Mesenchymal stem cell (in vitro differentiated cells and primary cell): ENCODE measurements at regions not wholly inside any gene's neighbourhood (a gene's known extent, or its start where the extent isn't known, plus 50 kb on each side); places are given as distances from the start of the nearest gene placed in this dataset.

Source experiments
- DNase-seq: peaks from one replicate; pipeline ENCODE4 v3.0.0-alpha.2; 2013
- H2AFZ ChIP-seq: one replicate; pipeline ENCODE4 v1.6.1; 2013; ENCODE audit warnings: low read depth, mild to moderate bottlenecking, control low read depth, inconsistent platforms, low read length, moderate library complexity
- H2AK5ac ChIP-seq: 2 replicates; pipeline ENCODE4 v1.6.1; 2013; ENCODE audit warnings: low read length, moderate library complexity, mild to moderate bottlenecking, inconsistent platforms; ENCODE audit not compliant: severe bottlenecking
- H2BK120ac ChIP-seq: one replicate; pipeline ENCODE4 v1.6.1; 2013; ENCODE audit warnings: low read depth, mild to moderate bottlenecking, inconsistent platforms, low read length, moderate library complexity
- H2BK12ac ChIP-seq, 2 experiments: one replicate each; pipeline ENCODE4 v1.6.1; 2013; ENCODE audit warnings: inconsistent platforms in 2 of 2, low read length in 2 of 2, mild to moderate bottlenecking in 2 of 2, moderate library complexity in 2 of 2, control low read depth in 1 of 2
- H2BK15ac ChIP-seq: one replicate; pipeline ENCODE4 v1.6.1; 2013; ENCODE audit warnings: mild to moderate bottlenecking, low read depth, inconsistent platforms; ENCODE audit not compliant: poor library complexity, severe bottlenecking
- H2BK5ac ChIP-seq: 2 replicates; pipeline ENCODE4 v1.6.1; 2013; ENCODE audit warnings: low read depth, mild to moderate bottlenecking, low read length, control low read depth, inconsistent platforms; ENCODE audit not compliant: poor library complexity, severe bottlenecking
- H3K14ac ChIP-seq, 2 experiments: one replicate each; pipeline ENCODE4 v1.6.1; 2013; ENCODE audit warnings: inconsistent platforms in 2 of 2, low read length in 2 of 2, control low read depth in 1 of 2, mild to moderate bottlenecking in 1 of 2, moderate library complexity in 1 of 2
- H3K18ac ChIP-seq, 2 experiments: one replicate each; pipeline ENCODE4 v1.6.1; 2013; ENCODE audit warnings: inconsistent platforms in 2 of 2, low read length in 2 of 2, control low read depth in 1 of 2, low read depth in 1 of 2, mild to moderate bottlenecking in 1 of 2
- H3K23ac ChIP-seq, 2 experiments: one replicate each; pipeline ENCODE4 v1.6.1; 2013; ENCODE audit warnings: inconsistent platforms in 2 of 2, low read length in 2 of 2, mild to moderate bottlenecking in 2 of 2, moderate library complexity in 2 of 2, control low read depth in 1 of 2
- H3K27ac ChIP-seq: 2 replicates; pipeline ENCODE4 v1.5.1; 2013; ENCODE audit warnings: mild to moderate bottlenecking, moderate library complexity, low read length, control low read depth, inconsistent platforms; ENCODE audit not compliant: poor library complexity, severe bottlenecking
- H3K27me3 ChIP-seq, 2 experiments: 2 replicates each; pipeline versions ENCODE4 v1.6.1 to v1.7.0; 2013; ENCODE audit warnings: low read length in 2 of 2, mild to moderate bottlenecking in 2 of 2, moderate library complexity in 2 of 2, control low read depth in 1 of 2, inconsistent platforms in 1 of 2; ENCODE audit not compliant: control insufficient read depth in 1 of 2, insufficient read depth in 1 of 2
- H3K36me3 ChIP-seq, 2 experiments: 2 replicates each; pipeline versions ENCODE4 v1.6.1 to v1.7.0; 2013; ENCODE audit warnings: low read length in 2 of 2, control low read depth in 1 of 2, inconsistent platforms in 1 of 2, low read depth in 1 of 2, mild to moderate bottlenecking in 1 of 2; ENCODE audit not compliant: insufficient read depth in 2 of 2, control insufficient read depth in 1 of 2
- H3K4ac ChIP-seq, 2 experiments: one replicate each; pipeline ENCODE4 v1.6.1; 2013; ENCODE audit warnings: inconsistent platforms in 2 of 2, low read length in 2 of 2, mild to moderate bottlenecking in 2 of 2, moderate library complexity in 2 of 2, control low read depth in 1 of 2, low read depth in 1 of 2
- H3K4me1 ChIP-seq: 2 replicates; pipeline ENCODE4 v1.6.1; 2013; ENCODE audit warnings: low read depth, low read length, control low read depth; ENCODE audit not compliant: control insufficient read depth, insufficient read depth
- H3K4me2 ChIP-seq: 2 replicates; pipeline ENCODE4 v1.6.1; 2013; ENCODE audit warnings: low read length, mild to moderate bottlenecking, inconsistent platforms; ENCODE audit not compliant: poor library complexity, severe bottlenecking
- H3K4me3 ChIP-seq, 2 experiments: 2 replicates each; pipeline versions ENCODE4 v1.5.1 to v1.7.0; 2013; ENCODE audit warnings: low read length in 2 of 2, mild to moderate bottlenecking in 2 of 2, control low read depth in 1 of 2, low read depth in 1 of 2; ENCODE audit not compliant: insufficient read depth in 1 of 2
- H3K79me1 ChIP-seq: replicated peaks from 2 replicates; pipeline ENCODE4 v1.6.1; 2013; ENCODE audit warnings: mild to moderate bottlenecking, control low read depth, low read length, inconsistent platforms; ENCODE audit not compliant: poor library complexity, severe bottlenecking
- H3K9ac ChIP-seq: 2 replicates; pipeline ENCODE4 v1.7.0; 2013; ENCODE audit warnings: mild to moderate bottlenecking, low read length, moderate library complexity
- H3K9me3 ChIP-seq: 2 replicates; pipeline ENCODE4 v1.7.0; 2013; ENCODE audit warnings: mild to moderate bottlenecking, low read length; ENCODE audit not compliant: control insufficient read depth
- H4K8ac ChIP-seq: one replicate; pipeline ENCODE4 v1.6.1; 2013; ENCODE audit warnings: inconsistent platforms, mild to moderate bottlenecking, low read length, moderate library complexity
- H4K91ac ChIP-seq: one replicate; pipeline ENCODE4 v1.6.1; 2013; ENCODE audit warnings: mild to moderate bottlenecking, low read length, inconsistent platforms
- WGBS: methylation state at CpG from one replicate; pipeline ENCODE4 v1.1.7; 2013; ENCODE audit warnings: mixed read lengths; 5-methylcytosine and 5-hydroxymethylcytosine counted together

DNA sequence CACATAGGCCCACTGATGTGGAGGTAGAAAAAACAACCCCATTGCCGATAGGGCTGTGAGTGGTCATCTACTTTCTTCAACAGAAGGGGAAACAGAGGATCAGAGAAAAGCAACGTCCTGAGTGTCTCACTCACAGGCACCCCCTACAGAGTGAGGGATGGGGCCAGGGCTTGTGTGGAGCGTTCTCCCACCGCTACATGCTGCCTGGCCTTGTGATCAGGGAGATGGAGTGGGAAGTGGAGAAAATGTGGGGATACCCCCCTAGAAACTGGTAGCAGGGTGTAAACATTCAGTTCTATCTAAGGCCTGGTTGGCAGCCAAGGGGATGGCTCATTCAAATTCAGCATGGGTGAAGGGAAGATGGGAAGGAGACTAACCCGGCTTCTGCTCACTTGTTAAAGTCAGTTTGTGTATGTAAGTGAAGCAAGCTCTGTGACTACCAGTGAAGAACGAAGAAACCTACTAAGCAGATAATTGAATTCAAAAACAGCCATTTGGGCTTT, 73.0 kb upstream of the NAV2 start:
- no peak overlapping the region for H3K14ac ChIP-seq
- H3K27me3 ChIP-seq, result no peaks in the 10 kb centered on the region
- no peak overlapping the region for H2BK120ac ChIP-seq
- H2AK5ac ChIP-seq, result no peak overlapping the region
- no peak overlapping the region for H3K4me3 ChIP-seq
- no peak overlapping the region for H3K18ac ChIP-seq
- 83% methylated on average over 5 of the region's 6 CpGs for WGBS
- no peak overlapping the region for H3K23ac ChIP-seq
- H3K27ac ChIP-seq, result no peak overlapping the region
- H3K4me2 ChIP-seq, result no peak overlapping the region
- no peak for DNase-seq
- no peak overlapping the region for H2BK12ac ChIP-seq
- H4K91ac ChIP-seq, result no peak overlapping the region
- no peak overlapping the region for H4K8ac ChIP-seq
- no peak overlapping the region for H3K9ac ChIP-seq
- H2AFZ ChIP-seq, result no peak overlapping the region
- no peaks in the 10 kb centered on the region for H3K9me3 ChIP-seq
- no peaks in the 10 kb centered on the region for H3K4me1 ChIP-seq
- no peak overlapping the region for H2BK15ac ChIP-seq
- no peaks in the 10 kb centered on the region for H3K36me3 ChIP-seq
- H2BK5ac ChIP-seq, result no peak overlapping the region
- H3K4ac ChIP-seq, result no peak overlapping the region
- H3K79me1 ChIP-seq, result peaks cover 1% of the 10 kb centered on the region

DNA sequence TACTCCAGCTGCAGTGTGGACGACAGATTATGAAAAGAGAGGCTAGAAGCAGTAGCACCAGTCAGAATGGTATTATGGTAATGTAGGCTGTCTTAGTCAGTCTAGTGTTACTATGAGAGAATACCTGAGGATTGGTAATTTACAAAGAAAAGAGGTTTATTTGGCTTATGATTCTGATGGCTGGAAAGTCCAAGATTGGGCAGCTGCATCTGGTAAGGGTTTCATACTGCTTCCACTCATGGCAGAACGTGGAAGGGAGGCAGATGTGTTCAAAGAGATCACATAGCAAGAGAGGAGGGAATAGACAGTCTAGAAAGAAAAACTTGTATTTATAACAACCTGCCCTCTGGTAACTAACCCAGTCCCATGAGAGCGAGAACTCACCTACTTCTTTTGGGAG, 77.3 kb upstream of the NAV2 start:
- H3K14ac ChIP-seq, result no peak overlapping the region
- WGBS, result 94% methylated on average over 2 of the region's 3 CpGs

DNA sequence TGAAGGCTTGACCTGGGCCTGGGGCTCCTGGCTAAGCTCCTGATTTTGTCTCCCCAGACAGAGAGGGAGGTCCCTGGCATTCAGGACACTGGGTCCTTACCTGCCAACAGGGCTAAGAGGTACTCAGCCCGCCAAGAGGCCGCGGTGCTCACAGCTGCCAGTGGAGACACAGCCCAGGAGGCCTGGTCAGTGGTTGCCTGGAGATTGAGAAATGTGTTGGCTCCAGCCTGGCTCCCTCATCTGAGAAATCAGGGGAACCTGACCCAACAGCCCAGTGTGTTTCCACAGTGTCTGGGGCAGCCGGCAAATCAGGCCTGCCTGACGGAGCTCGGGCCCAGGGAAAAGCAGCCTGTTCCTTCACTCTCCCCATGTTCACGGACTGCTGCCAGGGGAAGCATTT, 79.4 kb upstream of the NAV2 start:
- Histone ChIP-seq H3K14ac (peak overlapping the region in 1 of 2 experiments; percentile 69), H3K9me3 (no peaks in the 10 kb centered on the region), H3K4me3 (peak overlapping the region in 1 of 2 experiments; percentile 50), H3K23ac (no peak overlapping the region), H3K4me1 (peaks cover 10% of the 10 kb centered on the region), H3K4ac (no peak overlapping the region), H3K9ac (peak overlapping the region; percentile 68), H4K8ac (no peak overlapping the region), H3K27me3 (no peaks in the 10 kb centered on the region), H2BK12ac (no peak overlapping the region), H2BK5ac (no peak overlapping the region), H3K4me2 (no peak overlapping the region), H4K91ac (no peak overlapping the region), H3K27ac (no peak overlapping the region), H3K79me1 (no peaks in the 10 kb centered on the region), H2BK15ac (no peak overlapping the region), H2AK5ac (no peak overlapping the region), H3K36me3 (no peaks in the 10 kb centered on the region), H2BK120ac (no peak overlapping the region), H2AFZ (no peak overlapping the region), H3K18ac (no peak overlapping the region)
- DNase-seq, result no peak
- 95% methylated on average over 7 of the region's 7 CpGs for WGBS

More for the DNA sequence above, 77.3 kb upstream of the NAV2 start:
- Histone ChIP-seq H2AFZ (no peak overlapping the region), H2BK15ac (no peak overlapping the region), H4K8ac (no peak overlapping the region), H3K27ac (no peak overlapping the region), H3K4me2 (no peak overlapping the region), H3K4me3 (no peak overlapping the region), H2BK120ac (no peak overlapping the region), H3K23ac (no peak overlapping the region), H3K27me3 (no peaks in the 10 kb centered on the region), H2BK5ac (no peak overlapping the region), H3K36me3 (no peaks in the 10 kb centered on the region), H3K4ac (no peak overlapping the region), H2BK12ac (no peak overlapping the region), H3K4me1 (peaks cover 10% of the 10 kb centered on the region), H3K9me3 (no peaks in the 10 kb centered on the region), H3K18ac (no peak overlapping the region), H2AK5ac (no peak overlapping the region), H3K79me1 (no peaks in the 10 kb centered on the region), H3K9ac (no peak overlapping the region), H4K91ac (no peak overlapping the region)
- DNase-seq, result no peak

DNA sequence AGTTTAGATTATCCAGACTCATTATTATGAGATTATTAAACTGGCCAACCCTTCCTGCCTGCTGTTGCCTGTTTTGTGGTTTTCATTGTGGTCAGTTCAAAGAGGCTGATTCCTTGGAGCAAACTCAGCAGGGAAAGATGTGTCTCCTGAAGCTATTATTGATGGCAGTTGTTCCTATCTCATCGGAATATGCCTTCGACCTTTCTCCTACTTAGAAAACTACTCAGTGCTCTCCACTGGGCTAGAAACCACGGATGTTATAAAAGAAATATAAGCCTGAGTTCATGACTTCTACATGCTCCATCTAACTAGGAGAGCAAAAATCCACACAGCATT, 80.2 kb upstream of the NAV2 start:
- Histone ChIP-seq H3K23ac (no peak overlapping the region), H3K4ac (no peak overlapping the region), H3K27me3 (no peaks in the 10 kb centered on the region), H3K36me3 (no peaks in the 10 kb centered on the region), H2AK5ac (no peak overlapping the region), H3K4me2 (no peak overlapping the region), H3K9ac (peak overlapping the region; percentile 68), H2BK15ac (no peak overlapping the region), H3K27ac (no peak overlapping the region), H4K91ac (no peak overlapping the region), H3K4me3 (peak overlapping the region in 1 of 2 experiments; percentile 50), H2BK120ac (no peak overlapping the region), H3K79me1 (no peaks in the 10 kb centered on the region), H2BK12ac (no peak overlapping the region), H3K9me3 (no peaks in the 10 kb centered on the region), H4K8ac (no peak overlapping the region), H2BK5ac (no peak overlapping the region), H3K4me1 (peaks cover 11% of the 10 kb centered on the region), H3K14ac (no peak overlapping the region), H2AFZ (no peak overlapping the region), H3K18ac (no peak overlapping the region)
- DNase-seq, result peak; percentile 14
- WGBS, result 38% methylated on average over 3 of the region's 3 CpGs
